Keratinocyte (primary cell): ENCODE measurements at regions not wholly inside any gene's neighbourhood (a gene's known extent, or its start where the extent isn't known, plus 50 kb on each side); places are given as distances from the start of the nearest gene placed in this dataset.

Experiments
- DNase-seq: peaks from one replicate; pipeline ENCODE4 v3.0.0-alpha.2; 2011; ENCODE audit warnings: low read depth, missing footprints, low spot score
- FAIRE-seq: peaks from 2 replicates; lab custom pipeline; 2011; peaks lifted over from hg19 to GRCh38; lab: Jason Lieb, UNC
- H2AFZ ChIP-seq: 2 replicates; pipeline ENCODE4 v1.6.0; 2012; ENCODE audit warnings: low read length, control low read depth, inconsistent platforms; ENCODE audit not compliant: control insufficient read depth
- H3K27ac ChIP-seq: 2 replicates; pipeline ENCODE4 v1.5.1; 2011; ENCODE audit warnings: low read length; ENCODE audit not compliant: control insufficient read depth, insufficient read depth
- H3K27me3 ChIP-seq: 3 replicates; pipeline ENCODE4 v1.6.0; 2011; ENCODE audit warnings: low read length; ENCODE audit not compliant: control insufficient read depth, insufficient read depth; ENCODE audit errors: extremely low read depth
- H3K36me3 ChIP-seq, 2 experiments: 2 replicates in 1 of 2; 3 replicates in 1 of 2; pipeline ENCODE4 v1.5.1; 2011; ENCODE audit warnings: low read length in 2 of 2, mild to moderate bottlenecking in 1 of 2; ENCODE audit not compliant: control insufficient read depth in 2 of 2, insufficient read depth in 2 of 2; ENCODE audit errors: extremely low read depth in 1 of 2
- H3K4me1 ChIP-seq: 3 replicates; pipeline ENCODE4 v1.5.1; 2011; ENCODE audit warnings: low read length; ENCODE audit not compliant: control insufficient read depth, insufficient read depth; ENCODE audit errors: extremely low read depth
- H3K4me2 ChIP-seq: 3 replicates; pipeline ENCODE4 v1.6.0; 2011; ENCODE audit warnings: low read depth, low read length; ENCODE audit not compliant: control insufficient read depth, insufficient read depth; ENCODE audit errors: extremely low read depth
- H3K4me3 ChIP-seq, 3 experiments: fragments of 200-600 bp in 1 of 3; sonication (generic) in 1 of 3; 2 replicates in 2 of 3; 3 replicates in 1 of 3; pipeline ENCODE4 v1.5.1; 2011 to 2016; ENCODE audit warnings: low read length in 3 of 3, mild to moderate bottlenecking in 3 of 3, control low read depth in 2 of 3, inconsistent platforms in 1 of 3, low read depth in 1 of 3, mixed read lengths in 1 of 3, mixed run types in 1 of 3, moderate library complexity in 1 of 3; ENCODE audit not compliant: control insufficient read depth in 2 of 3, insufficient read depth in 2 of 3; ENCODE audit errors: extremely low read depth in 1 of 3
- H3K79me2 ChIP-seq: 2 replicates; pipeline ENCODE4 v1.6.0; 2012; ENCODE audit warnings: low read length; ENCODE audit not compliant: control insufficient read depth, insufficient read depth
- H3K9ac ChIP-seq: 3 replicates; pipeline ENCODE4 v1.6.0; 2011; ENCODE audit warnings: low read length; ENCODE audit not compliant: control insufficient read depth, insufficient read depth; ENCODE audit errors: extremely low read depth
- H3K9me1 ChIP-seq: 3 replicates; pipeline ENCODE4 v1.6.0; 2011; ENCODE audit warnings: low read length; ENCODE audit not compliant: control insufficient read depth, insufficient read depth; ENCODE audit errors: extremely low read depth
- H3K9me3 ChIP-seq: 2 replicates; pipeline ENCODE4 v1.5.1; 2012; ENCODE audit warnings: low read depth, low read length; ENCODE audit not compliant: control insufficient read depth
- H4K20me1 ChIP-seq: 3 replicates; pipeline ENCODE4 v1.6.0; 2011; ENCODE audit warnings: low read length; ENCODE audit not compliant: control insufficient read depth, insufficient read depth; ENCODE audit errors: extremely low read depth
- EZH2 ChIP-seq: IDR thresholded peaks from one replicate; pipeline ENCODE4 v1.6.1; 2012; ENCODE audit warnings: inconsistent platforms, mild to moderate bottlenecking, low read length, moderate library complexity
- dilution Hi-C: fragments of 300-500 bp; cut with MboI; formaldehyde crosslinking; loops from one replicate; pipeline ENCODE4 v1.7.0; 2020; ENCODE audit warnings: low sequenced_read_pairs; ENCODE audit not compliant: extremely low pct_ligation_motif_present
- TF ChIP-seq, protein P1 (sequence below), 3 experiments: IDR thresholded peaks in 1 of 3; conservative IDR thresholded peaks in 1 of 3; optimal IDR thresholded peaks in 1 of 3; 2 replicates in 2 of 3; 3 replicates in 1 of 3; pipeline versions ENCODE3 to v1.5.1; 2011; ENCODE audit warnings: low read length in 3 of 3, mild to moderate bottlenecking in 3 of 3, moderate library complexity in 2 of 3, control low read depth in 1 of 3, inconsistent platforms in 1 of 3; ENCODE audit not compliant: insufficient read depth in 2 of 3; ENCODE audit errors: extremely low read depth in 1 of 3

GRCh38 chr3:5275529-5275928 lies 88.0 kb downstream of the EDEM1 start:
- DNase-seq (no peak), FAIRE-seq (no peak)
- Histone ChIP-seq H3K36me3 (no peaks in the 10 kb centered on the region), H3K9me3 (no peaks in the 10 kb centered on the region), H3K27ac (no peak overlapping the region), H3K9me1 (no peaks in the 10 kb centered on the region), H3K4me3 (no peak overlapping the region), H3K79me2 (no peaks in the 10 kb centered on the region), H3K27me3 (no peaks in the 10 kb centered on the region), H3K4me2 (no peak overlapping the region), H2AFZ (no peak overlapping the region), H3K9ac (no peak overlapping the region), H3K4me1 (peaks cover 2% of the 10 kb centered on the region), H4K20me1 (no peaks in the 10 kb centered on the region)
- TF ChIP-seq, protein P1, sequence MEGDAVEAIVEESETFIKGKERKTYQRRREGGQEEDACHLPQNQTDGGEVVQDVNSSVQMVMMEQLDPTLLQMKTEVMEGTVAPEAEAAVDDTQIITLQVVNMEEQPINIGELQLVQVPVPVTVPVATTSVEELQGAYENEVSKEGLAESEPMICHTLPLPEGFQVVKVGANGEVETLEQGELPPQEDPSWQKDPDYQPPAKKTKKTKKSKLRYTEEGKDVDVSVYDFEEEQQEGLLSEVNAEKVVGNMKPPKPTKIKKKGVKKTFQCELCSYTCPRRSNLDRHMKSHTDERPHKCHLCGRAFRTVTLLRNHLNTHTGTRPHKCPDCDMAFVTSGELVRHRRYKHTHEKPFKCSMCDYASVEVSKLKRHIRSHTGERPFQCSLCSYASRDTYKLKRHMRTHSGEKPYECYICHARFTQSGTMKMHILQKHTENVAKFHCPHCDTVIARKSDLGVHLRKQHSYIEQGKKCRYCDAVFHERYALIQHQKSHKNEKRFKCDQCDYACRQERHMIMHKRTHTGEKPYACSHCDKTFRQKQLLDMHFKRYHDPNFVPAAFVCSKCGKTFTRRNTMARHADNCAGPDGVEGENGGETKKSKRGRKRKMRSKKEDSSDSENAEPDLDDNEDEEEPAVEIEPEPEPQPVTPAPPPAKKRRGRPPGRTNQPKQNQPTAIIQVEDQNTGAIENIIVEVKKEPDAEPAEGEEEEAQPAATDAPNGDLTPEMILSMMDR (optimal IDR thresholded peaks at IDR 0.05 in 1 of 3, IDR thresholded peaks at IDR 0.05 in 1 of 3, conservative IDR thresholded peaks at IDR 0.05 in 1 of 3; ENCODE audit: extremely low read depth in 1 of 3, insufficient read depth in 2 of 3, low read length in 3 of 3): no peak
- TF ChIP-seq EZH2: no peak
- dilution Hi-C loops: no loop called here

- Histone ChIP-seq H3K9ac (no peak overlapping the region), H3K79me2 (no peaks in the 10 kb centered on the region), H3K27me3 (no peaks in the 10 kb centered on the region), H3K4me2 (peak overlapping the region; percentile 59), H3K9me3 (no peaks in the 10 kb centered on the region), H3K4me3 (no peak overlapping the region), H3K27ac (no peak overlapping the region), H2AFZ (peak overlapping the region; percentile 71), H3K9me1 (no peaks in the 10 kb centered on the region), H3K36me3 (no peaks in the 10 kb centered on the region), H4K20me1 (no peaks in the 10 kb centered on the region), H3K4me1 (peaks cover 2% of the 10 kb centered on the region)
- peak; percentile 46 for FAIRE-seq
- TF ChIP-seq, protein P1 (optimal IDR thresholded peaks at IDR 0.05 in 1 of 3, IDR thresholded peaks at IDR 0.05 in 1 of 3, conservative IDR thresholded peaks at IDR 0.05 in 1 of 3; ENCODE audit: extremely low read depth in 1 of 3, insufficient read depth in 2 of 3, low read length in 3 of 3): no peak
- TF ChIP-seq EZH2: no peak
- DNase-seq: no peak
- dilution Hi-C loops: no loop called here
These were observed 89.4 kb downstream of the EDEM1 start for GRCh38 chr3:5276934-5277333.
